CD4-positive, alpha-beta T cell treated with Interferon alpha-2 for 1 hour (primary cell): ENCODE measurements at regions not wholly inside any gene's neighbourhood (a gene's known extent, or its start where the extent isn't known, plus 50 kb on each side); places are given as distances from the start of the nearest gene placed in this dataset.
"Not testable (repeated sequence)": the region's sequence is repeated elsewhere in the genome, so short reads cannot be mapped to it uniquely, and the experiment has no call there.

Experiments
- DNase-seq, 2 donors: peaks; one replicate each; pipeline ENCODE4 v3.0.0-alpha.2; 2020 to 2022

GRCh38 chr6:81950877-81951276 lies 198.4 kb upstream of the TENT5A start:
- no peak for DNase-seq

DNA sequence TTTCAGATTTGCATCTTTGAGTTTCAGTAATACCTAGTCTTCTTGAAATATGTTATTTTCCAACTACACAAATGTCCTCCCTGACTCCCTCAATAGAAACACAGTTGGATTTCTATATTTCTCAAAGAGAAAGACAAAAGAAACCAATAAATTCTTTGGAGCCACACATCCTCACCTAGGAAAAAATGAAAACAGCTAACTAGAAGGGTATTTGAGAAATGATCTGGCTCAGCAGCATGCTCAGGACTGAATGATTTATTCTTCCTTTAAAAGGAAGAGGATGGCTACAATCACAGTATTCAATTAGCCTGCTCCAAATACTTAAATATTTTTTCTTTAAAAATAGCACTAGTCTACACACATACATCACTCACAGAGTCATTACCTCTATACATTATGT lies 196.4 kb upstream of the TENT5A start:
- no peak for DNase-seq

DNA sequence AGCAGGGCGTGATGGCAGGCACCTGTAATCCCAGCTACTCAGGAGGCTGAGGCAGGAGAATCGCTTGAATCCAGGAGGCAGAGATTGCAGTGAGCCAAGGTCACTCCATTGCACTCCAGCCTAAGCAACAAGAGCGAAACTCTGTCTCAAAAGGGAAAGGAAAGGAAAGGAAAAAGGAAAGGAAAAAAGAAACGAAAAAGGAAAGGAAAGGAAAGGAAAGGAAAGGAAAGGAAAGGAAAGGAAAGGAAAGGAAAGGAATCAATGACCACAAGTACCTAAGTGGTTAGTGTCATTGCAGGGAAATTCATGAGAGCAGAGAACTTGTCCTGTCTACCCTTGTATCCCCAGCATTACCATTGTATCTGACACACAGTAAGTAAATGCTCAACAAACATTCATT lies 195.7 kb upstream of the TENT5A start:
- DNase-seq, result not testable (repeated sequence)

DNA sequence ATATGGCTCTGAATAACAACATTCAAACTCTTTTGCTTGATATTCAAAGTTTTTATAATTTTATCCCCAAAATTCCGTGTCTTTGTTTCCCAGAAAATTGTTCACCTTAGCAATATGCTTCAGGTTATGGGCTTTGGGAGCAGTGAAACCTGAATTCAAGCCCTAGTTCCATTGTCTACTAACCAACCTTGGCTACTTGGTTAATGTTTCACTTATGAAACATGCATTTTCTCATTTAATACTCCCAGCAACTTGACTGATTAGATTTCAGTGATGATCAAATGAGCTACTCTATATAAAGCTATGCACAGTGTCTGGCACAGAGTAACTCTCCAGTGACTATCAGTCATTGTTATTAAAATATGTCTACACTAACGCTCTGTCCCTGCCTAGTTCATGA lies 192.2 kb upstream of the TENT5A start:
- no peak for DNase-seq

- not testable (repeated sequence) for DNase-seq
These were observed 190.4 kb upstream of the TENT5A start for GRCh38 chr6:81942842-81943241.

DNA sequence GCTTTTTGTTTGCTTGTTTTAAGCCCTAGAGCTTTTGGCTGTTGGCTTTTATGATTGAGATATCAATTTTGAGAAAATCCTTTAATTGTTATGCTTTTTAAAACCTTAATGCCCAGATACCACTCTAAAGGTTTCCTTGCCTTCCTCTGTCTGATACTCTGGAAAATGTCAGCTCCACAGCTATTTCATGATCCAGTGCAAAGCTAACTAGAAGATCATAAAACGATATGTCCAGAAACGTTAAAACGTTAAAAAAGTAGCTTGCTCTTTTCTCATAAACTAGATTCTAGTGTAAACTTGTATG lies 189.5 kb upstream of the TENT5A start:
- no peak for DNase-seq

GRCh38 chr6:81940451-81940985 lies 188.0 kb upstream of the TENT5A start:
- no peak for DNase-seq

DNA sequence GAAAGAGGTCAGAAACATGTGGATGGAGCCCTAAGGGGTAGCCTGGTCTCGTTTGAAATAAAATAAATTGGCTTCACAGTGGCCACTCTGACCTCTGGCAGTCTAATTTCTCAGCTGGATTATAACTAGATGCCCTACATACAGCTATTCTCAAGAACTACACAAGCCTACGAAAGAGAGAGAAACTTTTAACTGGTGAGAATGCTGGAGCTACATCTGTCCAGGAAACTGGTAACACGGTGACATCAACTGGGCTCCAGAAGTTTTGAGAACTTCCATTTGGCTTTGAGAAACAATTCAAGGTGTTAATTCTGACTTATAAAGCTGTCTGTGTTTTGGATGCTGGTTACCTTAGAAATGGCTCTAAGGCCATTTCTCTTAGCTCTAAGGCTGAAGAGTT lies 187.3 kb upstream of the TENT5A start:
- no peak for DNase-seq

GRCh38 chr6:81938991-81939732 lies 186.7 kb upstream of the TENT5A start:
- no peak for DNase-seq

GRCh38 chr6:81938014-81938856 lies 185.8 kb upstream of the TENT5A start:
- no peak for DNase-seq

GRCh38 chr6:81937296-81937937 lies 184.9 kb upstream of the TENT5A start:
- no peak for DNase-seq

GRCh38 chr6:81934936-81935335 lies 182.5 kb upstream of the TENT5A start:
- no peak for DNase-seq

- DNase-seq, result no peak
These were observed 181.1 kb upstream of the TENT5A start for GRCh38 chr6:81933608-81934051.

- no peak for DNase-seq
These were observed 180.6 kb upstream of the TENT5A start for GRCh38 chr6:81933089-81933488.

- DNase-seq, result not testable (repeated sequence)
These were observed 180.0 kb upstream of the TENT5A start for GRCh38 chr6:81932448-81932847.

- no peak for DNase-seq
These were observed 177.3 kb upstream of the TENT5A start for GRCh38 chr6:81929828-81930227.

GRCh38 chr6:81925201-81925600 lies 172.7 kb upstream of the TENT5A start:
- DNase-seq, result no peak

- DNase-seq, result no peak
These were observed 157.8 kb upstream of the TENT5A start for GRCh38 chr6:81909981-81910900.

DNA sequence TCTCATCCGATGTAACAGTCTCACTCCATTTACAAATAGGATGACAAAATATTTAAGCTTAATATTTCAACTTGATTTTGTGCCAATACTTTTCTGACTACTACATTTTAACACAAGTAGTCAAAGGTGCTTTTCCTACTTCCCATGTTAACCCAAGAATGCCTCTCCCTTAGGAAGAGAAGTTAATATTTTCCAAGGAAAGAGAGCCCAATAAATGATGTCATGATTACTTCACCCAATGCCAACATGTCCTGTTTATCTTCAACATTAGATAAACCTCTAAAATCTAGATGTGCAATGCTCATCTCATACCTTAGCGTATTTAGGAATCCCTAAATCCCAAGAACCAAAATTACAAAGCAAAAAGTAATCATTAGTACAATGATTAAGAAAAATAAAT lies 156.7 kb upstream of the TENT5A start:
- DNase-seq, result no peak

- no peak for DNase-seq
These were observed 154.3 kb upstream of the TENT5A start for GRCh38 chr6:81906709-81907204.

- no peak for DNase-seq
These were observed 153.6 kb upstream of the TENT5A start for GRCh38 chr6:81906041-81906440.

GRCh38 chr6:81901551-81901966 lies 149.1 kb upstream of the TENT5A start:
- DNase-seq, result no peak
